IPS DF 4.7 (cell line): ENCODE measurements at regions not wholly inside any gene's neighbourhood (a gene's known extent, or its start where the extent isn't known, plus 50 kb on each side); places are given as distances from the start of the nearest gene placed in this dataset.
"Not testable (repeated sequence)": the region's sequence is repeated elsewhere in the genome, so short reads cannot be mapped to it uniquely, and the experiment has no call there.

Source experiments
- DNase-seq: peaks from one replicate; pipeline ENCODE4 v3.0.0-alpha.2; 2013; ENCODE audit warnings: low spot score; ENCODE audit errors: extremely low read depth

GRCh38 chr2:160583813-160584537 is 90.4 kb upstream of the RBMS1 start:
- no peak for DNase-seq

- no peak for DNase-seq
These were observed 91.4 kb upstream of the RBMS1 start for GRCh38 chr2:160584972-160585494.

DNA sequence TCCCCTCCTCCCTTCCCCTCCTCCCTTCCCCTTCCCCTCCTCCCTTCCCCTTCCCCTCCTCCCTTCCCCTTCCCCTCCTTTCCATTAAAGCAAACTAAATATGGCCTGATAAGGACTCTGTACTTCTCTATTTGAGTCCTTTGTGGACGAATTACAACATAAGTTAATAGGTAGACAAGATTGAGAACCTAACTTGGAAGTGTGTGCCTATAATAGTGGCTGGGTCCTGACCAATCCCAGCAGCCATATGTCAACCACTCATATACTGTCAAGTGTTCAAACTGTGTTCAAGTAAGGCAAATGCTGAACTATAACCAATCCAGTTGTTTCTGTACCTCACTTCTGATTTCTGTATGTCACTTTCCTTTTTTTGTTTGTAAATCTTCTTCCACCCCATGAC is 97.1 kb upstream of the RBMS1 start:
- DNase-seq: no peak

GRCh38 chr2:160592401-160592800 is 98.8 kb upstream of the RBMS1 start:
- DNase-seq: no peak

GRCh38 chr2:160592993-160593392 is 99.4 kb upstream of the RBMS1 start:
- no peak for DNase-seq

- no peak for DNase-seq
These were observed 102.8 kb upstream of the RBMS1 start for GRCh38 chr2:160596441-160596840.

DNA sequence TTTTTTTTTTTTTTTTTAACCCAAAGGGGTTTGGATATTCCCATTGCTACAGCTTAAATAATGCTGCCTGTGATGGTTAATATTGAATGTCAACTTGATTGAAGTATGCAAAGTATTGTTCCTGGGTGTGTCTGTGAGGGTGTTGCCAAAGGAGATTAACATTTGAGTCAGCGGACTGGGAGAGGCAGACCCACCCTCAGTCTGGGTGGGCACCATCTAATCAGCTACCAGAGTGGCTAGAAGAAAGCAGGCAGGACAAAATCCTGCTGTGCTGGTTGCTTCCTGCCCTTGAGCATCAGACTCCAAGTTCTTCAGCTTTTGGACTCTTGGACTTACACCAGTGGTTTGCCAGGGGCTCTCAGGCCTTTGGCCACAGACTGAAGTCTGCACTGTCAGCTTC is 106.8 kb upstream of the RBMS1 start:
- DNase-seq: not testable (repeated sequence)

DNA sequence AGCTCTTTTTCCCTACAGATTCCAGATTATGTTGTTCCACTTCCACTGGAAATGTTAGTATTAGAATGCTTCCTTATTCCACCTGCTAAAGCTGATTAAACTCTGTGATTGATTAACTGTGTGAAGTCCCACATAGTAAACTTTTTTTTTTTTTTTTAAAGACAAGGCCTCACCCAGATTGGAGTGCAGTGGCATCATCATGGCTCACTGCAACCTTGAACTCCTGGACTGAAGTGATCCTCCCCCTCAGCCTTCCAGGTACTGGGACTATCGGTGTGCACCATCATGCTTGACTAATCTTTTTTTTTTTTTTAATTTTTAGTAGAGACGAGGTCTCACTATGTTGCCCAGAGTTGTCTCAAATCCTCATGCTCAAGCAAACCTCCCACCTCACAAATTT is 108.5 kb upstream of the RBMS1 start:
- DNase-seq: no peak

- DNase-seq: no peak
These were observed 110.3 kb upstream of the RBMS1 start for GRCh38 chr2:160603771-160604510.

DNA sequence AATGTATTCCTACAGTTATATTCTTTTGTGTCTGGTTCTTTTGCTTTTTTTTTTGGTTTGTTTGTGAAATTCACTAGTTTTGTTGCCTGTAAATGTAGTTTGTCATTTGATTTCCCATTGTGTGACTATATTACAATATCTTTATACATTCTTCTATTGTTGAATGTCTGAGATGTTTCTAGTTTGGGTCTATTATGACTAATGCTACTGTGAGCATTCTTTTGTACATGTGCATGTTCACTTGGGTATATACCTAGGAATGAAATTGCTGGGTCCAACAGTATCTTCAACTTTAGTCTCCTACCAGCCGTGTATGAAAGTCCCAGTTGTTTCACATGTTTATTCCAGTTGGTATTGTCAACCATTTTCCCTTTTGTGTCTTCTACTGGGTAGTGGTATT is 112.7 kb upstream of the RBMS1 start:
- no peak for DNase-seq

GRCh38 chr2:160608599-160608998 is 115.0 kb upstream of the RBMS1 start:
- DNase-seq: no peak

GRCh38 chr2:160609346-160609745 is 115.7 kb upstream of the RBMS1 start:
- no peak for DNase-seq

GRCh38 chr2:160610041-160610440 is 116.4 kb upstream of the RBMS1 start:
- DNase-seq: no peak

GRCh38 chr2:160612266-160612856 is 118.8 kb upstream of the RBMS1 start:
- no peak for DNase-seq

DNA sequence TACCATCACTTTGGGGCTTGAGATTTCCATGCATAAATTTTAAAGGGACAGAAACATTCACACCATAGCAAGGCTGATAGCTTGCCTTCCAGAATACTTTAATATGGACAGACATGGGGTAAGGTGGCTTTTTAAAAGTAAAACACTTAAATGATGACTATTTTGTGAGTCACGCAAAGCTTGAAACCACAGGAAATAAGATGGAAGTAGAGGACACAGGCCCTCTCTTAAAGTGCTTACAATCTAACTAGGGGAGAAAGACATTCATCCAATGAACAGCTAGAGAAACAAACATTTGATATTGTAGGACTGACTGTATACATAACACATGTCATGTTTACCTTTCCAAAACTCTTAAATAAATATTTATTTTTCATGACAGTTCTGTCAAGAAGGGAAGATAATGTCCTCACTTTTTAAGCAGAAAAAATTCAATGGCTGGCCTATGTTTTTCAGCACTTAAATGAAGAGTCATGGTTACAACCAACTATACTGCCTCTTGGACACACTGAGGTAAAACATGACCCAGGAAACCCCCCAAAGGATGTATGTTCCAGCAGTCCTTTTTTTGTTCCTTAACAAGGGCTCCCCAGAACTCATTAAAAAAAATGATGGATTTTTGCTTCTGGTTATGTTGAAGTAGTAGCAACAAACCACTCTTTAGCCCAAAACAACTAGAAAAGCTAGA is 120.0 kb upstream of the RBMS1 start:
- DNase-seq: no peak

GRCh38 chr2:160614391-160614790 is 120.8 kb upstream of the RBMS1 start:
- DNase-seq: no peak

DNA sequence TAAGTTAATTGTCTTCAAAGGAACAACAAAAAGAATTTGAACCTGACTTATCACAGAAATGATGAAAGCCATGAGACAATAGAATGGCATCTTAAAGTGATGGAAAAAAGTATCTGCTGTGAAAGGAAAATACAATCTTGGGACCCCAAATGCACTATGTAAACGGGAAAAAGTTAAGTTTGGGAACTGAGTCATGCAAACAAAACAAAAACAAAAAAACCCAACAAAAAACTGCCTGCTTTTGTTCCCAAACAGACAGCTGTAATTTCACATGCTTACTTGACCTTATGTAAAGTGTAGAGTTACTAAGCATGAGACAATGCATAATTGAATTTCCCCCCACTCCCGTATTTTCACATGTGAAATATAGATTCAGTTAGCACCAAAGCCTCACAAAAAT is 122.1 kb upstream of the RBMS1 start:
- no peak for DNase-seq

DNA sequence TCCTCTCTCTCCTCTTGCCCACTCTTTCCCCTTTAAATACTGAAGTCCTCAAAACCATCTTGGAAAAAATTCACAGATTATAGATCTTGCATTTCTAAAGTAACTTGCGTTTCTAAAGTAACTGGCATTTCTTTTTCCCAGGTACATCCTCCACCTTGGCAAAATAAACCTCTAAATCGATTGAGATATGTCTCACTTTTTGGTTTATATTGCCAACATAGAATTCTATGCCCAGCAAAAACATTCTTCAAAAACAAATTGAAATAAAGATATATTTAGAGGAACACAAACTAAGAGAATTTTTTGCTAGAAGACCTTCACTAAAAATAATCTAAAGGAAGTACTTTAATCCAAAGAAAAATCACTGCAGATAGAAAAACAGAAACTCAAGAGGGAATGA is 122.5 kb upstream of the RBMS1 start:
- no peak for DNase-seq

GRCh38 chr2:160621748-160622147 is 128.1 kb upstream of the RBMS1 start:
- no peak for DNase-seq

- not testable (repeated sequence) for DNase-seq
These were observed 134.5 kb upstream of the RBMS1 start for GRCh38 chr2:160628020-160628637.

DNA sequence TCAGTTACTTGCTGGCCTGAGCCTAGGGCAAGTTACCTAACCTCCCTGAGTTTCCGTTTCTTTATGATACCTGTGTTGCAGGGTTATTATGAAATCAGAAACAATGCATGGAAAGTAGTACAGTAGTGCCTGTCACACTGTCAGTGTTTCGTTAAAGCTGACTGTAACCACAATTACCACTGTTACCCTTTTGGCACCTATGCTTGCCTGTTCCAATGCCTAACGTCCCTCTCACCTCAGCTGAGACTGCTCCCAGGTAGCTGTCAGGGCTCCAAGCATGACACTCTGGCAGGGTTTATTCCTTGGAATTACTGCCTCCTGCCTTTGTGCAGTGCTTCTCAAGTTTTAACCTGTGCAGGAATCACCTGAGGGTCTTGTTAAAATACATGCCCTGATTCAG is 135.2 kb upstream of the RBMS1 start:
- DNase-seq: no peak
